ENCODE measurements at regions not wholly inside any gene's neighbourhood (a gene's known extent, or its start where the extent isn't known, plus 50 kb on each side); places are given as distances from the start of the nearest gene placed in this dataset.

GRCh38 chr12:53829130-53829819, 77.5 kb upstream of the CISTR start:
- WGBS: 57% methylated on average over 3 of the region's 3 CpGs
- Histone ChIP-seq H3K4me1 (no peaks in the 10 kb centered on the region), H3K9me3 (no peaks in the 10 kb centered on the region), H3K36me3 (no peaks in the 10 kb centered on the region), H3K27me3 (peaks cover 0 to 26% (median 0%) of the 10 kb centered on the region in 4 donors), H3K4me3 (no peak overlapping the region), H3K27ac (replicated peaks in 1 of 4) (no peak overlapping the region)
- intact Hi-C loops (cut with DNase I): no loop called here
- no peak for DNase-seq (ENCODE audit: extremely low spot score)
- TF ChIP-seq POLR2A (IDR thresholded peaks at IDR 0.05; ENCODE audit: low read depth) (no peak), EP300 (IDR thresholded peaks at IDR 0.05) (no peak), POLR2AphosphoS5 (IDR thresholded peaks at IDR 0.05) (no peak), CTCF (IDR thresholded peaks at IDR 0.05) (no peak)

GRCh38 chr12:53830631-53831030, 78.9 kb upstream of the CISTR start:
- WGBS: 60% methylated on average over 5 of the region's 5 CpGs
- H3K9me3 ChIP-seq: no peaks in the 10 kb centered on the region
- no peak overlapping the region for H3K27ac ChIP-seq (replicated peaks in 1 of 4)
- no peaks in the 10 kb centered on the region for H3K4me1 ChIP-seq
- no peak for DNase-seq (ENCODE audit: extremely low spot score)
- no peaks in the 10 kb centered on the region for H3K36me3 ChIP-seq
- H3K4me3 ChIP-seq: no peak overlapping the region
- peaks cover 0 to 17% (median 0%) of the 10 kb centered on the region in 4 donors for H3K27me3 ChIP-seq
- intact Hi-C loops (cut with DNase I): no loop called here
- TF ChIP-seq EP300 (IDR thresholded peaks at IDR 0.05): no peak
- no peak for TF ChIP-seq CTCF (IDR thresholded peaks at IDR 0.05)
- no peak for TF ChIP-seq POLR2A (IDR thresholded peaks at IDR 0.05; ENCODE audit: low read depth)
- TF ChIP-seq POLR2AphosphoS5 (IDR thresholded peaks at IDR 0.05): no peak

- WGBS: 75% methylated on average over 5 of the region's 5 CpGs
- peaks cover 0 to 27% (median 0%) of the 10 kb centered on the region in 4 donors for H3K27me3 ChIP-seq
Observed at GRCh38 chr12:53836119-53836655, 84.4 kb upstream of the CISTR start.

GRCh38 chr12:53838978-53839377, 87.2 kb upstream of the CISTR start:
- Histone ChIP-seq H3K9me3 (no peaks in the 10 kb centered on the region), H3K4me1 (no peaks in the 10 kb centered on the region), H3K4me3 (no peak overlapping the region), H3K36me3 (no peaks in the 10 kb centered on the region), H3K27me3 (peaks cover 0 to 44% (median 2%) of the 10 kb centered on the region in 4 donors), H3K27ac (replicated peaks in 1 of 4) (no peak overlapping the region)
- WGBS: 71% methylated on average over 2 of the region's 2 CpGs
- no peak for DNase-seq (ENCODE audit: extremely low spot score)
- TF ChIP-seq POLR2A (IDR thresholded peaks at IDR 0.05; ENCODE audit: low read depth): no peak
- TF ChIP-seq CTCF (IDR thresholded peaks at IDR 0.05): no peak
- TF ChIP-seq POLR2AphosphoS5 (IDR thresholded peaks at IDR 0.05): no peak
- no peak for TF ChIP-seq EP300 (IDR thresholded peaks at IDR 0.05)
- intact Hi-C loops (cut with DNase I): no loop called here

More at GRCh38 chr12:53836119-53836655, 84.4 kb upstream of the CISTR start:
- Histone ChIP-seq H3K9me3 (no peaks in the 10 kb centered on the region), H3K36me3 (no peaks in the 10 kb centered on the region), H3K4me3 (no peak overlapping the region), H3K4me1 (no peaks in the 10 kb centered on the region), H3K27ac (replicated peaks in 1 of 4) (no peak overlapping the region)
- intact Hi-C loops (cut with DNase I): no loop called here
- TF ChIP-seq POLR2AphosphoS5 (IDR thresholded peaks at IDR 0.05) (no peak), POLR2A (IDR thresholded peaks at IDR 0.05; ENCODE audit: low read depth) (no peak), EP300 (IDR thresholded peaks at IDR 0.05) (no peak), CTCF (IDR thresholded peaks at IDR 0.05) (no peak)
- DNase-seq (ENCODE audit: extremely low spot score): no peak

All from esophagus muscularis mucosa (tissue), 4 donors.